Activated T-cell treated with anti-CD3 and anti-CD28 coated beads, Interleukin-2, amount 50 U/mL, for 24 hours (primary cell): ENCODE measurements at regions not wholly inside any gene's neighbourhood (a gene's known extent, or its start where the extent isn't known, plus 50 kb on each side); places are given as distances from the start of the nearest gene placed in this dataset.

Source experiments
- DNase-seq: peaks from one replicate; pipeline ENCODE4 v3.0.0-alpha.2; 2020
- H3K27ac Mint-ChIP-seq: 2 replicates; pipeline ENCODE4 v1.8.0; 2020; ENCODE audit warnings: mild to moderate bottlenecking, mixed read lengths
- H3K27me3 Mint-ChIP-seq: 2 replicates; pipeline ENCODE4 v1.8.0; 2020; ENCODE audit warnings: mixed read lengths
- H3K36me3 Mint-ChIP-seq: 2 replicates; pipeline ENCODE4 v1.8.0; 2020; ENCODE audit warnings: low read depth, mixed read lengths
- H3K4me1 Mint-ChIP-seq: 2 replicates; pipeline ENCODE4 v1.8.0; 2020; ENCODE audit warnings: low read depth, mixed read lengths
- H3K4me3 Mint-ChIP-seq: 2 replicates; pipeline ENCODE4 v1.8.0; 2020; ENCODE audit warnings: mild to moderate bottlenecking, moderate library complexity, mixed read lengths
- H3K9me3 Mint-ChIP-seq: 2 replicates; pipeline ENCODE4 v1.8.0; 2020; ENCODE audit warnings: mixed read lengths

GRCh38 chr21:35690436-35690835 lies 369.9 kb downstream of the SETD4 start:
- DNase-seq = no peak
- Mint-ChIP-seq H3K27me3 (peaks cover 38% of the 10 kb centered on the region), H3K27ac (no peak overlapping the region), H3K36me3 (no peaks in the 10 kb centered on the region), H3K4me1 (no peaks in the 10 kb centered on the region), H3K4me3 (no peak overlapping the region), H3K9me3 (no peaks in the 10 kb centered on the region)

- H3K36me3 Mint-ChIP-seq = no peaks in the 10 kb centered on the region
- H3K27ac Mint-ChIP-seq = no peak overlapping the region
- no peak overlapping the region for H3K4me3 Mint-ChIP-seq
- H3K4me1 Mint-ChIP-seq = peaks cover 4% of the 10 kb centered on the region
- H3K9me3 Mint-ChIP-seq = no peaks in the 10 kb centered on the region
- no peak for DNase-seq
- peaks cover 32% of the 10 kb centered on the region for H3K27me3 Mint-ChIP-seq
Measured at GRCh38 chr21:35686156-35686555, 374.2 kb downstream of the SETD4 start.

- no peak for DNase-seq
- no peaks in the 10 kb centered on the region for H3K9me3 Mint-ChIP-seq
- no peak overlapping the region for H3K4me3 Mint-ChIP-seq
- peaks cover 4% of the 10 kb centered on the region for H3K4me1 Mint-ChIP-seq
- H3K36me3 Mint-ChIP-seq = no peaks in the 10 kb centered on the region
- no peak overlapping the region for H3K27ac Mint-ChIP-seq
- H3K27me3 Mint-ChIP-seq = peaks cover 25% of the 10 kb centered on the region
Measured at GRCh38 chr21:35683664-35684304, 376.5 kb downstream of the SETD4 start.

GRCh38 chr21:35682904-35683549 lies 377.3 kb downstream of the SETD4 start:
- H3K27ac Mint-ChIP-seq = no peak overlapping the region
- no peak overlapping the region for H3K4me3 Mint-ChIP-seq
- H3K9me3 Mint-ChIP-seq = no peaks in the 10 kb centered on the region
- no peaks in the 10 kb centered on the region for H3K36me3 Mint-ChIP-seq
- H3K4me1 Mint-ChIP-seq = peaks cover 4% of the 10 kb centered on the region
- H3K27me3 Mint-ChIP-seq = peaks cover 25% of the 10 kb centered on the region
- no peak for DNase-seq

- Mint-ChIP-seq H3K27ac (no peak overlapping the region), H3K4me1 (peaks cover 4% of the 10 kb centered on the region), H3K9me3 (no peaks in the 10 kb centered on the region), H3K4me3 (no peak overlapping the region), H3K36me3 (no peaks in the 10 kb centered on the region), H3K27me3 (peaks cover 22% of the 10 kb centered on the region)
- DNase-seq = no peak
Measured at GRCh38 chr21:35681946-35682345, 378.4 kb downstream of the SETD4 start.

GRCh38 chr21:35679076-35679475 lies 381.2 kb downstream of the SETD4 start:
- Mint-ChIP-seq H3K36me3 (no peaks in the 10 kb centered on the region), H3K27ac (no peak overlapping the region), H3K27me3 (peaks cover 29% of the 10 kb centered on the region), H3K4me3 (no peak overlapping the region), H3K9me3 (no peaks in the 10 kb centered on the region), H3K4me1 (peaks cover 4% of the 10 kb centered on the region)
- no peak for DNase-seq

GRCh38 chr21:35678393-35678792 lies 381.9 kb downstream of the SETD4 start:
- no peak for DNase-seq
- no peak overlapping the region for H3K4me3 Mint-ChIP-seq
- H3K36me3 Mint-ChIP-seq = no peaks in the 10 kb centered on the region
- peaks cover 4% of the 10 kb centered on the region for H3K4me1 Mint-ChIP-seq
- H3K9me3 Mint-ChIP-seq = no peaks in the 10 kb centered on the region
- H3K27me3 Mint-ChIP-seq = peaks cover 33% of the 10 kb centered on the region
- H3K27ac Mint-ChIP-seq = no peak overlapping the region

- no peaks in the 10 kb centered on the region for H3K9me3 Mint-ChIP-seq
Measured at GRCh38 chr21:35677298-35677841, 383.0 kb downstream of the SETD4 start.

GRCh38 chr21:35674895-35675470 lies 385.3 kb downstream of the SETD4 start:
- no peak for DNase-seq
- H3K36me3 Mint-ChIP-seq = no peaks in the 10 kb centered on the region
- H3K4me3 Mint-ChIP-seq = no peak overlapping the region
- no peak overlapping the region for H3K27ac Mint-ChIP-seq
- no peaks in the 10 kb centered on the region for H3K9me3 Mint-ChIP-seq
- no peaks in the 10 kb centered on the region for H3K4me1 Mint-ChIP-seq
- peaks cover 47% of the 10 kb centered on the region for H3K27me3 Mint-ChIP-seq

More at GRCh38 chr21:35677298-35677841, 383.0 kb downstream of the SETD4 start:
- Mint-ChIP-seq H3K4me1 (no peaks in the 10 kb centered on the region), H3K27me3 (peaks cover 40% of the 10 kb centered on the region), H3K4me3 (no peak overlapping the region), H3K36me3 (no peaks in the 10 kb centered on the region), H3K27ac (no peak overlapping the region)
- DNase-seq = no peak

GRCh38 chr21:35674091-35674671 lies 386.1 kb downstream of the SETD4 start:
- Mint-ChIP-seq H3K4me3 (no peak overlapping the region), H3K9me3 (no peaks in the 10 kb centered on the region), H3K4me1 (no peaks in the 10 kb centered on the region), H3K27me3 (peaks cover 47% of the 10 kb centered on the region), H3K27ac (no peak overlapping the region), H3K36me3 (no peaks in the 10 kb centered on the region)
- no peak for DNase-seq

- Mint-ChIP-seq H3K4me1 (no peaks in the 10 kb centered on the region), H3K4me3 (no peak overlapping the region), H3K27me3 (peaks cover 41% of the 10 kb centered on the region), H3K27ac (no peak overlapping the region), H3K9me3 (no peaks in the 10 kb centered on the region), H3K36me3 (no peaks in the 10 kb centered on the region)
- no peak for DNase-seq
Measured at GRCh38 chr21:35672313-35672712, 388.0 kb downstream of the SETD4 start.

GRCh38 chr21:35664683-35665082 lies 395.6 kb downstream of the SETD4 start:
- Mint-ChIP-seq H3K4me1 (peaks cover 2% of the 10 kb centered on the region), H3K9me3 (no peaks in the 10 kb centered on the region), H3K4me3 (no peak overlapping the region), H3K36me3 (no peaks in the 10 kb centered on the region), H3K27me3 (peaks cover 5% of the 10 kb centered on the region), H3K27ac (no peak overlapping the region)
- no peak for DNase-seq

GRCh38 chr21:35663856-35664606 lies 396.3 kb downstream of the SETD4 start:
- H3K27me3 Mint-ChIP-seq = peaks cover 5% of the 10 kb centered on the region
- no peaks in the 10 kb centered on the region for H3K36me3 Mint-ChIP-seq
- no peaks in the 10 kb centered on the region for H3K9me3 Mint-ChIP-seq
- no peak overlapping the region for H3K4me3 Mint-ChIP-seq
- no peak for DNase-seq
- no peak overlapping the region for H3K27ac Mint-ChIP-seq
- H3K4me1 Mint-ChIP-seq = peaks cover 2% of the 10 kb centered on the region

- Mint-ChIP-seq H3K27me3 (no peaks in the 10 kb centered on the region), H3K4me3 (no peak overlapping the region), H3K9me3 (no peaks in the 10 kb centered on the region), H3K4me1 (peaks cover 9% of the 10 kb centered on the region), H3K27ac (no peak overlapping the region), H3K36me3 (no peaks in the 10 kb centered on the region)
- DNase-seq = no peak
Measured at GRCh38 chr21:35658242-35658641, 402.1 kb downstream of the SETD4 start.
